AG10803 (cell line): ENCODE measurements at regions not wholly inside any gene's neighbourhood (a gene's known extent, or its start where the extent isn't known, plus 50 kb on each side); places are given as distances from the start of the nearest gene placed in this dataset.

Experiments
- DNase-seq: peaks from one replicate; pipeline ENCODE4 v3.0.0; 2010; ENCODE audit warnings: low read depth
- H3K4me3 ChIP-seq: 2 replicates; pipeline ENCODE4 v1.5.1; 2011; ENCODE audit warnings: mild to moderate bottlenecking, low read length, control low read depth
- CTCF ChIP-seq: conservative IDR thresholded peaks from 2 replicates; pipeline ENCODE4 v1.5.1; 2011; ENCODE audit warnings: mild to moderate bottlenecking, low read length, control low read depth, inconsistent platforms

- TF ChIP-seq CTCF: no peak
- no peak for DNase-seq
- H3K4me3 ChIP-seq: no peak overlapping the region
Measured at GRCh38 chr3:176911579-176911978, 285.7 kb downstream of the TBL1XR1 start.

DNA sequence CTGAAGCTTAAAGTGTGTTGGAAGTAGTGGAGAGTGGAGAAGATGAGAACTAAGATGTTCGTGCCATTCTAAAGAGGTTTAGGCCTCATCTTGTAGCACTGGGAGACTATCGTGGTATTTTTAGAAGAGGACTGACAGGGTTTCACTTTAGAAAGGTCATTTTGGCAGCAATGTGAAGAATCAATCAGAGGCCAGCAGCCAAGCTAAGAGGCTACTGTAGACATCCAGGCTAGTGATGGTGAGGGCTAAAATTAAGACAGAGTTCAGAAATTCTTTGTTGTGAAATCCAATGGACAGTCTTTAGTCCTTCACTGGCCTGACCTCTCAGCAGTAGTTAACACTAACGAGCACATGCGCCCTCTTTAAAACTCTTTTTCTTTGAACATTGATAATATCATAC, 288.2 kb downstream of the TBL1XR1 start:
- DNase-seq: no peak
- no peak for TF ChIP-seq CTCF
- no peak overlapping the region for H3K4me3 ChIP-seq

DNA sequence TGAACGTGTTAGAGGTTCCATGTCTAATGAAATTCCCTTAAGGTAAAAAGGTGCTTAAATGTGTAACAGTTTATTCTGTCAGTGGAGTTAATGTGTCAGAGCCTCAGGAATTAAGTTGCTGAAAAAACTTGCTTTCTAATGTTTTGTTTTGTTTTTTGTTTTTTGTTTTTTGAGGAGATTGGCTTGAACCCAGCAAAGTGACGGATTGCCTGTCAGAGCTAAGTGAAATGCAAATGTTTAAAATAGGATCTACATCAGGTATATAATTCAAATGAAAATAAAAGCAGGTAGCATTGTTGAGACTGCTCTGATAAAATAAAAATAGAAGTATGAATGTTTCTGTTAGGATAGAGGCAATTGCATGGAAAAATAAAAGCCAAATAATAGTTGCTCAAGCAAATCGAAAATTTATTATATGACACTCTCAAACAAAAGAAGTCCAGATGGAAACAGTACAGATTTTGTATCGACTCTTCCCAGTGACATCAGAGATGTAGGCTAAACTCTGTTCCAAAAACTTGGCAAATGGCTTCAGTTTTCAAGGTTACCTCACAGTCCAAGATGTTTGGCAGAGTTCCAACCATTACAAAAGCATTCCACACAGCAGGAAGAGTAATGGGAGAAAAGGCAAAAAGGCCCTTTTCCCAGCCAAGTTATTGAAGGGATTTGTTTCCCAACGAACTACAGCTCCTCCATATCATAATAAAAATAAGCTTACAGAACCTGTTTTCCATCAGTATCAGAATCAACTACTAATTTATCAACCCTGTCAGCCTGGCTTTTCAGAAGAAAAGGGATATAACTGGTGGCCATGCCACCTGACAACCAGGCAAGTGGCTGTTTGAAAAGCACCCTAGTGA, 291.0 kb downstream of the TBL1XR1 start:
- no peak overlapping the region for H3K4me3 ChIP-seq
- TF ChIP-seq CTCF: no peak
- DNase-seq: peak; percentile 64

DNA sequence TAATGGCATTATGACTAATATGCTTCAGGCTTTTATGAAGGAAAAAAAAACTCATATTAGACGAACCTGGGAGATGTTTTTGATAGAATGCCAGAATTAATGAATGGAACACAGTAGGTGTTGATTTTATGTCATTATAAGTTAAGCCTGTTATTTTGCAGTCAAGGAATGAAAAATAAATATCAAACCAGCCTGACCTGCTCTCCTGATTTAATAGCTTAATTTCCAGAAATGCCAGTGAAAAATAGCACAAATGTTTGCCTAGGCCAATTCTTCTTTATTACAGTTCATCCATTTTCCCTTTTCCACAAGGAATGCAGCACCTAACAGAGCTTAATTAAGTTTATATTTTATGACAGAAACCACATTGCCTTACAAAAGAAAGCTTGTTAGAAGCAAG, 292.0 kb downstream of the TBL1XR1 start:
- no peak for DNase-seq
- no peak for TF ChIP-seq CTCF
- H3K4me3 ChIP-seq: no peak overlapping the region

DNA sequence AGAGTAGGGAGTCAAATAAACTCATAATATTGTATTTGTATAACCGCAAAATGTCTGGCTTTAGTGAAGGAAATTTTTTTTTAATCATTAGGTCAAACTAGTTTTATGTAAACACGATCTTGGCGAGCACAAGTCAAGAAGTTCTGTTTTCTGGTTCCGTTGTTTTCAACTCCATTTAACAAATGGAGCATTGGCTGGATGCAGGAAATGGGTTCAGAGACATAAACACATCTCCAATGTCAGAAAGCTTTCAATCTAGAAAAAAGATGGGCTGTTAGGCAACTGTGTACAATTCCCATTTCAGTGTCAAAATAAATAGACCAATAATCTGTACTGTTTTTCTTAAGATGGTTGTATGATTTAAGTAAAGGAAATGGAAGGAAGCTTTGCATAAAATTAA, 292.8 kb downstream of the TBL1XR1 start:
- DNase-seq: no peak

DNA sequence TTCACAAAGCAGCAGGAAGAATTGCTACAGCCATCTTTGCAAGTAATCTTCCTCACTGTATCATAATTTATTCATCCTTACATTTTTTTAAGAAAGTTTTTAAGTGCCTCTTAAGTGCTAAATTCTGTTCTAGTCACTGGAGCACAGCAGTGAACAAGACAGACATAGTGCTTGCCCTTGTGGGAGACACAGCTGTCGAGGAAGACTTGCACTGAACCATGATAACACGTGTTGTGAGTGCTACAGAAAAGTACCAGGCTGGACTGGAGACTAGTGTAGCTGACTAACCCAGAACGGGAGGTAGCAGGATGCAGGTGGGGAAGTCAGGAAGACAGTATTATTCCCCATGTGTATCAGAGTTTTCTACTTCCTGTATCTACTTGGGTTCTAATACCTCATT, 300.6 kb downstream of the TBL1XR1 start:
- no peak overlapping the region for H3K4me3 ChIP-seq
- no peak for DNase-seq
- no peak for TF ChIP-seq CTCF

More for the DNA sequence above, 292.8 kb downstream of the TBL1XR1 start:
- no peak overlapping the region for H3K4me3 ChIP-seq
- TF ChIP-seq CTCF: no peak

GRCh38 chr3:176896165-176896564, 301.1 kb downstream of the TBL1XR1 start:
- DNase-seq: no peak
- no peak overlapping the region for H3K4me3 ChIP-seq
- TF ChIP-seq CTCF: no peak
